GM12875 (cell line): ENCODE measurements at regions not wholly inside any gene's neighbourhood (a gene's known extent, or its start where the extent isn't known, plus 50 kb on each side); places are given as distances from the start of the nearest gene placed in this dataset.
"Not testable (repeated sequence)": the region's sequence is repeated elsewhere in the genome, so short reads cannot be mapped to it uniquely, and the experiment has no call there.

Source experiments
- H3K4me3 ChIP-seq: one replicate; pipeline ENCODE4 v1.5.1; 2011; ENCODE audit warnings: low read depth, low read length, control low read depth
- CTCF ChIP-seq: IDR thresholded peaks from 2 replicates; pipeline ENCODE4 v1.5.1; 2011; ENCODE audit warnings: low read depth, mild to moderate bottlenecking, control low read depth, inconsistent platforms, low read length, moderate library complexity, borderline replicate concordance; ENCODE audit not compliant: insufficient read depth

GRCh38 chr5:99600952-99601351, 672.1 kb upstream of the CHD1 start:
- H3K4me3 ChIP-seq: no peak overlapping the region
- no peak for TF ChIP-seq CTCF

GRCh38 chr5:99590806-99591205, 662.0 kb upstream of the CHD1 start:
- no peak for TF ChIP-seq CTCF
- no peak overlapping the region for H3K4me3 ChIP-seq

- TF ChIP-seq CTCF: no peak
- H3K4me3 ChIP-seq: no peak overlapping the region
These were observed 660.6 kb upstream of the CHD1 start for GRCh38 chr5:99589424-99589823.

GRCh38 chr5:99587983-99588382, 659.2 kb upstream of the CHD1 start:
- H3K4me3 ChIP-seq: no peak overlapping the region
- no peak for TF ChIP-seq CTCF

- H3K4me3 ChIP-seq: no peak overlapping the region
- TF ChIP-seq CTCF: no peak
These were observed 658.1 kb upstream of the CHD1 start for GRCh38 chr5:99586878-99587277.

- not testable (repeated sequence) for H3K4me3 ChIP-seq
These were observed 652.4 kb upstream of the CHD1 start for GRCh38 chr5:99581204-99581603.

GRCh38 chr5:99562937-99563627, 634.3 kb upstream of the CHD1 start:
- H3K4me3 ChIP-seq: not testable (repeated sequence)

GRCh38 chr5:99553211-99553810, 624.5 kb upstream of the CHD1 start:
- no peak for TF ChIP-seq CTCF
- no peak overlapping the region for H3K4me3 ChIP-seq
